Body of pancreas (tissue), 4 donors: ENCODE measurements at regions not wholly inside any gene's neighbourhood (a gene's known extent, or its start where the extent isn't known, plus 50 kb on each side); places are given as distances from the start of the nearest gene placed in this dataset.

Experiments
- POLR2A ChIP-seq, 3 donors: fragments of 450-650 bp; IDR thresholded peaks; one replicate each; pipeline ENCODE4 v1.6.1; 2016; ENCODE audit warnings: antibody characterized with exemption in 3 of 3, mild to moderate bottlenecking in 2 of 3
- TF ChIP-seq, protein P1 (sequence below), 7 experiments: fragments of 450-650 bp in 4 of 7; fragments of 200-600 bp in 3 of 7; sonication (generic) in 3 of 7; IDR thresholded peaks; one replicate each; pipeline ENCODE4 v1.5.1; 2016 to 2019; ENCODE audit warnings: antibody characterized with exemption in 7 of 7

DNA sequence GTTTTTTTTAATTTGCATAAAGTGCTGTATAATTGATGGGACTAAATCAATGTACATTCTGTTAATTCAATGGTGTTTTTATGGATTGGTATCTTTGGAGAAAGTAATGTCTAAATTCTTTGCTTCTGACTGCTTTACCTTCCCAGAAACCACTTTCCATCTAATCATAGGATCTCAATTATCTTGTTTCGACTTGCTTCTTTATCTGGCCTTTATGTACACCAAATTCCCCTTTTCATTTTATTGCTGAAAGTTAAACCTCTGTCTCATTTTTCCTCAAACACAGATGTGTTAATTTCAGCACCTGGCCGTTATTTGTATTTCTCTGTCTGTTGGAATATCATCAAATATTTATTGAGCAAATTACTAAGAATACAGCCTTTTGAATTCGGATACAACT, 287.3 kb upstream of the GBE1 start:
- TF ChIP-seq, protein P1, sequence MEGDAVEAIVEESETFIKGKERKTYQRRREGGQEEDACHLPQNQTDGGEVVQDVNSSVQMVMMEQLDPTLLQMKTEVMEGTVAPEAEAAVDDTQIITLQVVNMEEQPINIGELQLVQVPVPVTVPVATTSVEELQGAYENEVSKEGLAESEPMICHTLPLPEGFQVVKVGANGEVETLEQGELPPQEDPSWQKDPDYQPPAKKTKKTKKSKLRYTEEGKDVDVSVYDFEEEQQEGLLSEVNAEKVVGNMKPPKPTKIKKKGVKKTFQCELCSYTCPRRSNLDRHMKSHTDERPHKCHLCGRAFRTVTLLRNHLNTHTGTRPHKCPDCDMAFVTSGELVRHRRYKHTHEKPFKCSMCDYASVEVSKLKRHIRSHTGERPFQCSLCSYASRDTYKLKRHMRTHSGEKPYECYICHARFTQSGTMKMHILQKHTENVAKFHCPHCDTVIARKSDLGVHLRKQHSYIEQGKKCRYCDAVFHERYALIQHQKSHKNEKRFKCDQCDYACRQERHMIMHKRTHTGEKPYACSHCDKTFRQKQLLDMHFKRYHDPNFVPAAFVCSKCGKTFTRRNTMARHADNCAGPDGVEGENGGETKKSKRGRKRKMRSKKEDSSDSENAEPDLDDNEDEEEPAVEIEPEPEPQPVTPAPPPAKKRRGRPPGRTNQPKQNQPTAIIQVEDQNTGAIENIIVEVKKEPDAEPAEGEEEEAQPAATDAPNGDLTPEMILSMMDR (IDR thresholded peaks at IDR 0.05), result no peak
- TF ChIP-seq POLR2A (IDR thresholded peaks at IDR 0.05), result no peak
